ENCODE measurements at regions not wholly inside any gene's neighbourhood (a gene's known extent, or its start where the extent isn't known, plus 50 kb on each side); places are given as distances from the start of the nearest gene placed in this dataset.

- DNase-seq (ENCODE audit: low read depth) = no peak
Observed at GRCh38 chr5:174311531-174312269, 266.2 kb downstream of the NSG2 start.

DNA sequence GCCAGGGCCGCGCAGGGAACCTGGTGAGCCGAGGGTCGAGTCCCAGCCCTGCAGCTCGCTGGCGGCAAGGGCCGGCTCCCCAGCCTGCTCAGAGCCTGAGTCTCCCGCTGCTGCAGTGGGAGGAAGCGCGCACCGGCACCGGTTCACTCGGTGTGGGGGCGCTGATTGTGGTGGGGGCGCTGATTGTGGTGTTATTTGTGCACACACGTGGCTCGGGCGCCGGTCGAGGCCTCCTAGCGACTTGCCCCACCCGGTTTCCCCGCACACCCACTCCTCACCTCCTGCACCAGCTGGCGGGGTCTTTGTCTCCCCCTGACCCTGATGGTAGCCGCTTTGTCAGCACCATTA, 266.7 kb downstream of the NSG2 start:
- no peak for DNase-seq (ENCODE audit: low read depth)

GRCh38 chr5:174312641-174313040, 267.1 kb downstream of the NSG2 start:
- no peak for DNase-seq (ENCODE audit: low read depth)

GRCh38 chr5:174313615-174314014, 268.1 kb downstream of the NSG2 start:
- no peak for DNase-seq (ENCODE audit: low read depth)

GRCh38 chr5:174314261-174314660, 268.8 kb downstream of the NSG2 start:
- no peak for DNase-seq (ENCODE audit: low read depth)

- no peak for DNase-seq (ENCODE audit: low read depth)
Observed at GRCh38 chr5:174315471-174315870, 270.0 kb downstream of the NSG2 start.

DNA sequence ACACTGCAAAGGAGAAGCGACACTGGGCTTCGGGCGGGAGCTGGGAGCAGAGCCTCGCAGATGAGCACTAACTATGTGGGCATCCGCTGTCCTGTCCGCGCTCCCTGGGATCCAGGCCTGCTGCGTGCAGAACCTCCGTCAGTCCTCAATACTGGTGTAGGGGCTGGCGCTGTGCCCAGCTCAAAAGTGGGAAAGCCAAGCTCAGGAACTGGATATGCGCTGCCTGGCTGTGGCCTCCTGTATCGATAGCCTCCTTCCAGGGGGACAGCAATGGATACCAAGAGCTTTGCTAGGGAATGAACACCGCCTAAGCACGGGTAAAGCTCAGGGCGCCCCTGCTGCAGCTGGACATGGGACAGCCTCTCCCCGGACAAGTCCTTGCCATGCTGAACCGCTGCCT, 270.4 kb downstream of the NSG2 start:
- DNase-seq (ENCODE audit: low read depth) = no peak

- DNase-seq (ENCODE audit: low read depth) = no peak
Observed at GRCh38 chr5:174316326-174316725, 270.8 kb downstream of the NSG2 start.

DNA sequence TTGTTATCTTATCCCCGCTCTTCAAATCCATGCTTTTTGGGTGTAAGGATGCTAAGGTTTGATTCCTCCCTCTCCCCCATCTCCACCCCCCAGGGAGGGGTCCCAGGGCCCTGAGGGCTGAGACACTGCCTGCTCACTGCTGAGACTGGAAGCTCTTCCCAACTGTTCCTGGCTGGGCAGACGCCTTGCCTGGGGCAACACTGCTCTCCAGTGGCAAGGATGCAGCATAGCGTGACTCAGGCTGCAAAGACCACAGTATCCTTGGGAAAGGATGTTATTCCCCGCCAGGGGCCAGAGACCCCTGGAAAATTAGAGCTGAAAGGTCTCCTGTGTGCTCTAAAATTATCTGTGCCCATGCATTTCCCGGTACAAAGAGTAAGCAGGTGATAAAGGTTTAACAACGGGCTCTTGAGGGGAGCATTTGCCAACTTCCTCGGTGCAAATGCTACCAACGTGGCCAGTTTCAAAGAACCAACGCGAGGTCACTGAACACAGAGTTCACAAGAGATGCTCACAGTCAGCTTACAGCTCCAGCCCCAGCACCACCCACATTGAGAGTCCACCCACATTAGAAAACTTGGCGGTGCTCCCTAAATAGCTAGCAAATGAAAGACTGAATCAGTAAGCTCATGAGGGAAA, 271.9 kb downstream of the NSG2 start:
- DNase-seq (ENCODE audit: low read depth) = no peak

DNA sequence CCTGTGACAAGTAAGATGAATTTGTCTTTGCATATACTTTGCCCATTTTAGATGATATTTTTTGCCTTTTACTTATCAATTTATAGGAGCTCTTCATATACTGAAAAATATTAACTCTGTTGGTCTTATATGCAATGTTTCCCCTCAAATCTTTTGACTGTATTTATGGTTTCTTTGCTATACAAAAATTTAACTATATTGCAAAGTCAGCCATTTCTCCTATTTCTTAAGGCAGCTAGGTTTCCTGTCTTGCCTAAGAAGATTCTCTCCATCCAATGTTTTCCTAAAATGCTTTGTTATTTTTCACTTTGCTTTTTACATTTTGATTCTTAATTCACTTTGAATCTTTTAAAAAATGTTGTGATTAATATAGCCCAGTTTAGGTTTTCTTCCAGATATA, 273.1 kb downstream of the NSG2 start:
- DNase-seq (ENCODE audit: low read depth) = no peak

DNA sequence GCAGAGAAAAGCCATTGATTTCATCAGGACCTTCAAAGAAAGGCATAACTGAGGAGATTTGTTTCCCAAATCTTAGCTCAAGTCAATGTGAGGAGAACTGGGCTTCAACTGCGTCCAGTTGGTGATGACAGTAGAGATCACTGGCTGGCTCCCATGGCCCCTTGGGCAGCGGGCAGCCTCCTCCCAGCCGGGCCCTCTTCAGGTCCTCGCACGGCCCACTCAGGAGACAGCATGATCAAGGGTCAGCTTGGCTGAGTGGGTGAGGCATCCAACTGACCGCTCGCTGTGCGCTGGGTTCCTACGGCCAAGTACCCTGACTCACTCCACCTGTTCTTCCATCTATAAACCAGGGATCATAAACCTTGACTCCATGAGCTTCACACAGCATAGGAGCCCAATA, 274.0 kb downstream of the NSG2 start:
- DNase-seq (ENCODE audit: low read depth) = no peak

DNA sequence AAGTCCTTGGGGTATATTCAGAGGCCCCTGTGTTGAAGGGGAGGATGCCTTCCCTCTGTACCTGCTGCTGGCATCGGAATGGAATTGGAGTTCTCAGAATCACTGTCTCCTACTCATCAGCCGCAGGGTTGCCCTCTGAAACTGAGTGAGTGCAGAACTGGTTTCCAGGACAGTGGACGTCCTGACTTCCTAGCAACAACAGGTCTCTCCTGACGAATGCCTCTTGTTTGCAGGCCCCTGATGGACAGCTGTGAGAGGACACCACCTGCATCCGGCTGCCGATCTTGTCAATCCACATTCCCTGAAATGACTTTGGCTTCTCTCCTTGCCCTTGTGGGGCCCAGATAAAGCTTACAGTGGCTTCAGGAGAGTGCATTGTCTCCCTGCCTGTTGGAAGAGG, 274.5 kb downstream of the NSG2 start:
- no peak for DNase-seq (ENCODE audit: low read depth)

DNA sequence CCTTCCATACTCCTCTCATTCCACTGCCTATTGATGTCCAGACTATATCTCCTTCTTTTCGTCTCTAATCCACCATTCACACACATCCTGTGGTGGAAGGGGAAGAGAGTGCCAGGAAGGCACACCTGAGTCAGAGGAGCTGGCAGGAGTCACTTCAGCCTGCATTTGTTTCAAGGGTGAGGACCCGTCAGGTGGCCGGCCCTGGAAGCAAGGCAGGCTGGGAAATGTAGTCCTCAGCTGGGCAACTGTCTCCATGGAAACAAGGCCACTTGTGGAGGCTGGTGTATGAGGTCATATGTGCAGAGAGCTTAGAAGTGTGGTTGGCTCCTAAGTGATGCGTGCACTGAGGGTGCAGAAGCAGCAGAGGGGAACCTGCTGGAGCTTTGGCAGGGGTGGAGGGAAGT, 278.4 kb downstream of the NSG2 start:
- no peak for DNase-seq (ENCODE audit: low read depth)

- DNase-seq (ENCODE audit: low read depth) = no peak
Observed at GRCh38 chr5:174324680-174325079, 279.2 kb downstream of the NSG2 start.

DNA sequence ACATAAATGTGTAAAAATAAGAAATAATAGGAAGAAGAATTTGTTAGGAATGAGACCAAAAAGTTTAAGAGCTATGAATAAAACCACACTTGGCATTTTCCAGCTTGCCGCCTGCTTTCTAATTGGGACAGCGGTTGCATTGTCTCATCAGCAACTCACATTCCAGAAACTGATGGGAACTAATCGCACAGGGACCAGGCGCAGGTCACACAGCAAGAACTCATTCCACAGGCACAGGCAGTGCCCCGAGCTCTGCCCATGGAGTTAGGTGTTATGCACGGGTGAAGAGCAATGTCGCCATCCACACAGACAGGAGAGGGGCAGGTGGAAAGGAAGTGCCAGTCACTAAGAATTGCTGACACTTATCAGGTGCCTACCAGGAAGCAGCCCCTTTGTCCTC, 279.9 kb downstream of the NSG2 start:
- DNase-seq (ENCODE audit: low read depth) = no peak

GRCh38 chr5:174325961-174326360, 280.5 kb downstream of the NSG2 start:
- DNase-seq (ENCODE audit: low read depth) = no peak

DNA sequence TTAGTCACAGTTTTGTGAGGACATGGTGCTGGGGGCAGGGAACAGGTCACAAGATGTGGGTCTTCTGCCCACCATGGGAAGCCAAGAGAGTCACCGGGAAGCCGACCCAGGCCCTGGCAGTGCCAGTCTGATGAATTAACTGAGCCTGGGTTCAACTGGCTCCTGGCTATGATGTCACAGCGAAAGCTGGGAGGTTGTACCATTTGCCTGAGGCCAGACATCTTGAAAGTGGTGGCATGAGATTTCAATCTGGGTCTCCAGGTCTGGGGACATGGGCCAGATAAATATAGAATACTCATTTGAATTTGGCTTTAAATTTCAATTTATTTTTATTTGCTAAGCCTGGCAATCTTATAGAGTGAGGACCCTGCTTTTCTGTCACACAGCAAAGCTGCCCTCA, 280.9 kb downstream of the NSG2 start:
- DNase-seq (ENCODE audit: low read depth) = no peak

- peak; percentile 50 for DNase-seq (ENCODE audit: low read depth)
Observed at GRCh38 chr5:174327317-174327864, 281.9 kb downstream of the NSG2 start.

- DNase-seq (ENCODE audit: low read depth) = no peak
Observed at GRCh38 chr5:174327896-174328295, 282.4 kb downstream of the NSG2 start.

- no peak for DNase-seq (ENCODE audit: low read depth)
Observed at GRCh38 chr5:174328631-174329299, 283.3 kb downstream of the NSG2 start.

DNA sequence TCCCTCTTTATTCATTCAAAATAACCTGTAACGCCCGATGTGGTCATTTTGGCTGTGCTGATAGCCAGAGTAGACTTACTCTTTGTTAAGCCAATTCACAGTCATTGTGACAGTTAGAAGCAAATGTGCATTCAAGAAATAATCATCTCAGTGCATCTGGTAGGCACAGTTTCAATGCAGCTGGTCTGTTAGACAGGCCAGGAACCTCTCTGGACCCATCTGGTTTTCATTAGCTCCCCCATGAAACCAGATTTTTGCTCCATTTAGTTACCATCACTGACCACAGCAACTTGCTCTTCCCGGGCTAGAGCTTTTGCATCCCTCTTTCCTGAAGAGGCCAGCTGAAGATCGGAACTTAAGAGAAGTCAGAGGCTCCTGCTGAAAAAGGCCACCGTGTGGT, 284.2 kb downstream of the NSG2 start:
- peak; percentile 50 for DNase-seq (ENCODE audit: low read depth)

DNA sequence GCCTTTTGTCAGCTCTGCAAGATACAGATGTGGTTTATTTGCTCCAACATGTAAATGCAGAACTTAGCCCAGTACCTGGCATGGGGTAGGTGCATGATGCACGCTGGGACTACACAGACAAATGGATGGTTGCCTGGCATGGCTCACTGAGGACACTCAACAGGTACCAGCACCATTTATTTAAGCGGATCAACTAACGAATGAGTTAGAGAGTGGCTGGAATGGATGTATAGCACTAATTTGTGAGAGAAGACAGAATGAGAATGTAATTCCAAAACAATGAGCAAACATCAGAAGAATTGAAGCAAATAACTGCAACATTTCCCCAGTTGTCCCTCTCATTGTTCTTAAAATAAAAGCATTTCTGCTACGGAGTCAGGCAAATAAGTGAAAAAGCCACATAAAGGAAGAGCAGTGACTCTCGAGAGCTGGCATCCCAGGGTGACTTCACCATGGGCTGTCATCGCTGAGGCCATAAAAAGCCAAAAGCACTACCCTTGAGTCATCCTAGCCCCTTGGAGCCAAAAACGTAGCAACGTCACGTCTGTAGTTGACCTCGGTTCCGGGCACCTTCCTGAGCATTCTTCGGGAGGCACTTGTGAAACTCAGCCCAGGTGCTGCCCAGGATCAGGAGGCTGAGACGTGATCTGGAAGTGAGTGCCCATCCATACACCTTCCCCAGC, 290.3 kb downstream of the NSG2 start:
- DNase-seq (ENCODE audit: low read depth) = no peak

GRCh38 chr5:174336479-174336878, 291.0 kb downstream of the NSG2 start:
- DNase-seq (ENCODE audit: low read depth) = no peak

Measured in stromal cell of bone marrow (primary cell).